ENCODE measurements at regions not wholly inside any gene's neighbourhood (a gene's known extent, or its start where the extent isn't known, plus 50 kb on each side); places are given as distances from the start of the nearest gene placed in this dataset.

DNA sequence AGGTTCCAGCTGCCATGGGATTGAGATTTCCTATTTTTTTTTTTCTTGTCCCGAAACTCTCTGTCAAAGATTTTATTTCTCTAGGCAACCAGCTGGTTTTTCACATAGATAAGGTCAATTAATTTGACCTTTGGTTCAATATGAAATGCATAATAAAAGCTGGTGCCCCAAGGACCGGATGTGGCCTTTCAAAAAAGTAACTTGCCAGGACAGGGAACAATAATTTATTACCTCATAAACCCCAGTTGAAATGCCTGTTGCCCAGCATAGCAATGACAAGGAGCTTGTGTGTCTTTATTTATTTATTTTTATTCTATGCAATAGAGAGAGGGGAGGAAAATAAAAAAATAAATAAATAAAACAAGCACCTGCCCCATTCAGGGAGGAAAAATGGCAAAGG lies 472.7 kb downstream of the KCNJ2 start:
- Mint-ChIP-seq H3K4me3 (no peak overlapping the region), H3K4me1 (no peaks in the 10 kb centered on the region), H3K27me3 (ENCODE audit: low read depth) (no peaks in the 10 kb centered on the region), H3K36me3 (peaks cover 3% of the 10 kb centered on the region), H3K27ac (no peak overlapping the region), H3K9me3 (peaks cover 9% of the 10 kb centered on the region)
- no peak for DNase-seq (ENCODE audit: low spot score in 2 of 2, unreplicated experiment in 2 of 2)
- TF ChIP-seq, protein P1, sequence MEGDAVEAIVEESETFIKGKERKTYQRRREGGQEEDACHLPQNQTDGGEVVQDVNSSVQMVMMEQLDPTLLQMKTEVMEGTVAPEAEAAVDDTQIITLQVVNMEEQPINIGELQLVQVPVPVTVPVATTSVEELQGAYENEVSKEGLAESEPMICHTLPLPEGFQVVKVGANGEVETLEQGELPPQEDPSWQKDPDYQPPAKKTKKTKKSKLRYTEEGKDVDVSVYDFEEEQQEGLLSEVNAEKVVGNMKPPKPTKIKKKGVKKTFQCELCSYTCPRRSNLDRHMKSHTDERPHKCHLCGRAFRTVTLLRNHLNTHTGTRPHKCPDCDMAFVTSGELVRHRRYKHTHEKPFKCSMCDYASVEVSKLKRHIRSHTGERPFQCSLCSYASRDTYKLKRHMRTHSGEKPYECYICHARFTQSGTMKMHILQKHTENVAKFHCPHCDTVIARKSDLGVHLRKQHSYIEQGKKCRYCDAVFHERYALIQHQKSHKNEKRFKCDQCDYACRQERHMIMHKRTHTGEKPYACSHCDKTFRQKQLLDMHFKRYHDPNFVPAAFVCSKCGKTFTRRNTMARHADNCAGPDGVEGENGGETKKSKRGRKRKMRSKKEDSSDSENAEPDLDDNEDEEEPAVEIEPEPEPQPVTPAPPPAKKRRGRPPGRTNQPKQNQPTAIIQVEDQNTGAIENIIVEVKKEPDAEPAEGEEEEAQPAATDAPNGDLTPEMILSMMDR (IDR thresholded peaks at IDR 0.05; ENCODE audit: unreplicated experiment) = no peak

DNA sequence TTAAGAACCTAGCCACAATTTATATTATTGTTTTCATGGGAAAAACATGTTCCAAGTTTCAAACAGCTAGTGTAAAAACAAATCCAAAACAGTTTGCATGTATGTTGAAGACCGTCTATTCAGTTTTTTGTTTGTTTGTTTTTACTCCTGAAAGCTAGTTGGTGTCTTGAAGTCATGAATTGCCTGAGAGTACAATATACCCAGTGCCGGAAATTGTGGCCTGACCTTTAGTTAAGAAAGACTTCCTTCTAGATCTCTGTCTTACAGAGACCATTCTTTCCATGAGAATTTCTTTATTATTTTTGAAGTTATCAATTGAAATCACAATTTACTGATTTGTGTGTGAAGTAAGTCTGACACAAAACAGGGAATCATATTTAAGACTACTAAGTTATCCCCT lies 474.8 kb downstream of the KCNJ2 start:
- H3K27ac Mint-ChIP-seq = no peak overlapping the region
- H3K4me1 Mint-ChIP-seq = no peaks in the 10 kb centered on the region
- H3K9me3 Mint-ChIP-seq = peaks cover 11% of the 10 kb centered on the region
- no peak for DNase-seq (ENCODE audit: low spot score in 2 of 2, unreplicated experiment in 2 of 2)
- H3K27me3 Mint-ChIP-seq (ENCODE audit: low read depth) = no peaks in the 10 kb centered on the region
- TF ChIP-seq, protein P1 (IDR thresholded peaks at IDR 0.05; ENCODE audit: unreplicated experiment) = no peak
- peaks cover 3% of the 10 kb centered on the region for H3K36me3 Mint-ChIP-seq
- no peak overlapping the region for H3K4me3 Mint-ChIP-seq

DNA sequence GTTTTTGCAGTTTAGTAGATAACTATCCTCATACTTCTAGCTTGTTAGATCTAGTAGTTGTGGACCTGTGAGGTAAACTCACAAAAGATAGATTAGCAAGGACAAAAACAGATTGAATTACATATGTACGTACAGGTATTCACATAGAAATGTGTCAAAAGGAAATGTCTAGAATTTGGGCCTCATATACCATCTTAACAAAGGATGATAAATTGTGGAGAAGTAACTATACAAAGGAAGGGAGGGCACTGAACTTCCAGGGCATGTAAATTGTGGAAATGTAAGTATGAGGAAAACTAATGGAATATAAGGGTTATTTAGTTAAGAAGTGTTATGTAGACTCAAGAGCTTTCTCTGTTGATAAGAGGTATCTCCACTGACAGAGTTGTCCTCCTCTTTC lies 477.3 kb downstream of the KCNJ2 start:
- Mint-ChIP-seq H3K9me3 (peaks cover 14% of the 10 kb centered on the region), H3K4me1 (no peaks in the 10 kb centered on the region), H3K4me3 (no peak overlapping the region), H3K27ac (no peak overlapping the region), H3K27me3 (ENCODE audit: low read depth) (no peaks in the 10 kb centered on the region), H3K36me3 (peaks cover 3% of the 10 kb centered on the region)
- TF ChIP-seq, protein P1 (IDR thresholded peaks at IDR 0.05; ENCODE audit: unreplicated experiment) = no peak
- DNase-seq (ENCODE audit: low spot score in 2 of 2, unreplicated experiment in 2 of 2) = no peak

GRCh38 chr17:70648166-70648565 lies 478.8 kb downstream of the KCNJ2 start:
- DNase-seq (ENCODE audit: low spot score in 2 of 2, unreplicated experiment in 2 of 2) = no peak
- TF ChIP-seq, protein P1 (IDR thresholded peaks at IDR 0.05; ENCODE audit: unreplicated experiment) = no peak
- Mint-ChIP-seq H3K27me3 (ENCODE audit: low read depth) (no peaks in the 10 kb centered on the region), H3K9me3 (peaks cover 14% of the 10 kb centered on the region), H3K36me3 (peaks cover 3% of the 10 kb centered on the region), H3K4me3 (no peak overlapping the region), H3K4me1 (no peaks in the 10 kb centered on the region), H3K27ac (no peak overlapping the region)

DNA sequence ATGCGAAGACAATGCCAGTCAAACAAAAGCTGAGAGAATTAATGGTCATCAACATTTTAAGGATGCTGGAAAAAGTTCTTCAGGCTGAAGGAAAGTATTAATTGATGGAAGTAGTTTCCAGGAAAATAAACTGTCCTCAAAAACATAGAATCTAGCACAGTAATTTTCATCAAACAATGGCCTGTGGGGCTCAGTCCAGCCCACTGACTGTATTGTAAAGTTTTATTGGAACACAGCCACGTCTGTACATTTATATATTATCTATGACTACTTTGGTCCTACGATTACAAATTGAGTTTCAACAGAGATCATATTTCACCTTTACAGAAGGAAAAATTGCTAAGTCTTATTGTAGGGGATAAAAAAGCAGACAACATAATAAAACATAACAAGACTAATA lies 484.5 kb downstream of the KCNJ2 start:
- Mint-ChIP-seq H3K9me3 (peaks cover 5% of the 10 kb centered on the region), H3K4me3 (no peak overlapping the region), H3K27ac (no peak overlapping the region), H3K4me1 (peaks cover 22% of the 10 kb centered on the region), H3K27me3 (ENCODE audit: low read depth) (no peaks in the 10 kb centered on the region), H3K36me3 (no peaks in the 10 kb centered on the region)
- TF ChIP-seq, protein P1 (IDR thresholded peaks at IDR 0.05; ENCODE audit: unreplicated experiment) = no peak
- no peak for DNase-seq (ENCODE audit: low spot score in 2 of 2, unreplicated experiment in 2 of 2)

- peaks cover 24% of the 10 kb centered on the region for H3K4me1 Mint-ChIP-seq
- peaks cover 3% of the 10 kb centered on the region for H3K9me3 Mint-ChIP-seq
- H3K27me3 Mint-ChIP-seq (ENCODE audit: low read depth) = no peaks in the 10 kb centered on the region
- no peak for DNase-seq (ENCODE audit: low spot score in 2 of 2, unreplicated experiment in 2 of 2)
- no peak overlapping the region for H3K27ac Mint-ChIP-seq
- no peaks in the 10 kb centered on the region for H3K36me3 Mint-ChIP-seq
- H3K4me3 Mint-ChIP-seq = no peak overlapping the region
- TF ChIP-seq, protein P1 (IDR thresholded peaks at IDR 0.05; ENCODE audit: unreplicated experiment) = no peak
Measured at GRCh38 chr17:70654706-70655105, 485.4 kb downstream of the KCNJ2 start.
